Fibroblast of villous mesenchyme (primary cell): ENCODE measurements at regions not wholly inside any gene's neighbourhood (a gene's known extent, or its start where the extent isn't known, plus 50 kb on each side); places are given as distances from the start of the nearest gene placed in this dataset.

ENCODE experiments used
- DNase-seq: peaks from one replicate; pipeline ENCODE4 v3.0.0-alpha.2; 2010; ENCODE audit warnings: low read depth
- H3K4me3 ChIP-seq: 2 replicates; pipeline ENCODE4 v1.5.1; 2011; ENCODE audit warnings: low read depth, mild to moderate bottlenecking, low read length
- TF ChIP-seq, protein P1 (sequence below): IDR thresholded peaks from 2 replicates; pipeline ENCODE4 v1.5.1; 2012; ENCODE audit warnings: low read depth, mild to moderate bottlenecking, low read length; ENCODE audit not compliant: insufficient read depth

DNA sequence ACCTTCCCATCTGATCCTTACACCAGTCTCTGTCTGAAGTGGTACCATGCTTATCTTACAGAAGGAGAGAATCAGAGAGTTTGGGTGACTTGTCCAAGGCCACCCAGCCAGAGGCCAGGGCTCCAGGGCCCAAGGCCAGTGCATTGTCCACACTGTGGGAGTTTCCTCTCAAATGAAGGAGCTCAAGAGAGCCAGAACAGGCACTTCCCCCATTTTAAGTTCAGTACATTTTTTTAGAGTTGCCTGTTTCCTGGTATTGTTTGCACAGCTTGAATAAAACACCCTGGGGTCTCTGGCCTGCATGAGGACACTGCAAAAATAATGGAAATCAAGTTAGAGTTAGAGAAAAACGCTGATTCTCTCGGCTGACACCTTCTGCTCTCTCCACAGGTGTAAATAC lies 284.0 kb downstream of the SQOR start:
- TF ChIP-seq, protein P1, sequence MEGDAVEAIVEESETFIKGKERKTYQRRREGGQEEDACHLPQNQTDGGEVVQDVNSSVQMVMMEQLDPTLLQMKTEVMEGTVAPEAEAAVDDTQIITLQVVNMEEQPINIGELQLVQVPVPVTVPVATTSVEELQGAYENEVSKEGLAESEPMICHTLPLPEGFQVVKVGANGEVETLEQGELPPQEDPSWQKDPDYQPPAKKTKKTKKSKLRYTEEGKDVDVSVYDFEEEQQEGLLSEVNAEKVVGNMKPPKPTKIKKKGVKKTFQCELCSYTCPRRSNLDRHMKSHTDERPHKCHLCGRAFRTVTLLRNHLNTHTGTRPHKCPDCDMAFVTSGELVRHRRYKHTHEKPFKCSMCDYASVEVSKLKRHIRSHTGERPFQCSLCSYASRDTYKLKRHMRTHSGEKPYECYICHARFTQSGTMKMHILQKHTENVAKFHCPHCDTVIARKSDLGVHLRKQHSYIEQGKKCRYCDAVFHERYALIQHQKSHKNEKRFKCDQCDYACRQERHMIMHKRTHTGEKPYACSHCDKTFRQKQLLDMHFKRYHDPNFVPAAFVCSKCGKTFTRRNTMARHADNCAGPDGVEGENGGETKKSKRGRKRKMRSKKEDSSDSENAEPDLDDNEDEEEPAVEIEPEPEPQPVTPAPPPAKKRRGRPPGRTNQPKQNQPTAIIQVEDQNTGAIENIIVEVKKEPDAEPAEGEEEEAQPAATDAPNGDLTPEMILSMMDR, result no peak
- DNase-seq, result no peak
- H3K4me3 ChIP-seq, result no peak overlapping the region

DNA sequence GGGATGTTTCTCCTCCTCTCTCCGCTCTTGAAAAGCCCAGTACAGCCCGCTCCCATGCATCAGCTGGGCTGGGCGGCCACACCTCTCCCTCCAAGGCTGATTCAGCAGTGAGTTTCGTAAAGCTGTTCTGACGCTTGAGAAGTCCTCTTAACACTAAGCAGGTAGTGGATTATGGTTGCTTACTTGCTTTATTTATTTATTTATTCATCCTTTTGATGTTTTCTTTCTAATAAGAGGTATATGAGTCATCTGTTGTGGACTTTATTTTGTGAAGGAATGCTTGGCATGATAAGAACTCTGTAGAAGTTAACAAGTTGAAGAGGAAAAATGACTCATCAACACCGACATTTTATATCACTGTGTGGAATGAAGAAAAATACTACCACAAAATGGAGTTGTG lies 285.0 kb downstream of the SQOR start:
- no peak overlapping the region for H3K4me3 ChIP-seq
- DNase-seq, result peak; percentile 73
- TF ChIP-seq, protein P1, result no peak

DNA sequence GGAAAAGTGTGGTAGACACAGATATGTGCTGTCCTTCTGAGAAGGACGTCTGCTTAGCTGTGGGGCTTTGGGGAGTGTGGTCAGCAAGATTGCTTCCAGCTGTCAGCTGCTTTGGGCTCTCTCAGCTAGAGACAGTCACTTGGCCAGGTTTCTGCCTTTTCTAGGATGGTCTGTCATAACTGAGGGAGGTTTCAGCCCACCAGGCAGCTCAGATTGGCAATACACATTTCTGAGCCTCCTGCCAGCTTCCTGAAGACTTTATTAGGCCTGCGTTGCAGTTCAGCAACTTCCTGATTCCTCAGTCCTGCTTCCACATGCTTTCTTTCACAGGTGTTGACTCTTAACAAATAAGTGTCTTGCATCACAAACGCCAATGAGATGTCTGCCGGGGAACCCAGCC lies 286.5 kb downstream of the SQOR start:
- no peak for DNase-seq

DNA sequence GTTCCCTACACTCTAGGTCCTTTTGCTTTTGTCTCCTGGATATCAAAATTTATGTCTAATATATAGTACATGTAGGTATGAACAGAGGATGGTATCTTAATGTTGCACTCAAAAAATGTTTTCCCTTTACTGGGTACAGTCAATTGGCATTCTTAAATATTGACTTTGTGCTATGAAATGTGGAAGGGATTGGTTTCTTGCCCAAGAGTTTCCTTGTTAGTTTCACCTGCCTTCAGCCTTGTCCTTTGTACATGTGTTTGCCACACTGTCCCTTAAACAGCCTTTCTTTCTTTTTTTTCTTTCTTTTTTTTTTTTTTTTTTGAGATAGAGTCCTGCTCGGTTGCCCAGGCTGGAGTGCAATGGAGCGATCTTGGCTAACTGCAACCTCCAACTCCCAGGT lies 287.1 kb downstream of the SQOR start:
- TF ChIP-seq, protein P1, result no peak
- H3K4me3 ChIP-seq, result no peak overlapping the region
- no peak for DNase-seq

More for the DNA sequence above, 286.5 kb downstream of the SQOR start:
- H3K4me3 ChIP-seq, result no peak overlapping the region
- TF ChIP-seq, protein P1, result no peak

DNA sequence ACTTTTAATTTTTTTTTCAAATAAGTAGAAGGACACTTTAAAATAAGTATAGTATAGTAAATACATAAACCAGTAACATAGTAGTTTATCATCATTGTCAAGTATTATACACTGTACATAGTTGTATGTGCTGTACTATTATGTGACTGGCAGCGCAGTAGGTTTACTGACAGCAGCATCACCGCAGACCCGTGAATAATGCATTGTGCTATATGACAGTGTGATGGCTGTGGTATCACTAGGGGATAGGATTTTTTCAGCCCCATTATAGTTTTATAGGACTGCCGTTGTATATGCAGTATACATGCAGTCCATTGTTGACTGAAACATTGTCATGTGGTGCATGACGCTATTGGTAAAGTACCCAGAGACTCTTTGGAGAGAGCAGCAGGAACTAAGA lies 306.5 kb downstream of the SQOR start:
- DNase-seq, result no peak
- H3K4me3 ChIP-seq, result no peak overlapping the region
- TF ChIP-seq, protein P1, result no peak

DNA sequence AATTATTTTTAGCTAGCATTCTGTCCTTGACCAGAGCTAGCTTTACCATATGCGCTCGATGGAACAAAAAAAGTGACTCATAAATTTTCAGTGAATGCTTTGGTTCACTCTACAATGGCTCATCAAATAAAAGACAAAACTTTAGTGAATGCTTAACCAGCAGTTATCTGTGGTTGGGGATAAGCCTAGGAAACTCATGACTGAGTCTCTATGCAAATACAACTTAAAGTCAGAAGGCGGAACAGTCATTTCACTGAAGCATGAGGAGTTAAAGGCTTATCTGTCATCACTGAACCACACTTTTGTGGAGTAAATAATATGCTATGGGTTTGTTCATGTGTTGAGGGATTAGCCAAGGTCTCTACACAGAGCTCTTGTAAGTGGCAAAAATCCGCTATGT lies 308.4 kb downstream of the SQOR start:
- TF ChIP-seq, protein P1, result no peak
- no peak overlapping the region for H3K4me3 ChIP-seq
- DNase-seq, result no peak

DNA sequence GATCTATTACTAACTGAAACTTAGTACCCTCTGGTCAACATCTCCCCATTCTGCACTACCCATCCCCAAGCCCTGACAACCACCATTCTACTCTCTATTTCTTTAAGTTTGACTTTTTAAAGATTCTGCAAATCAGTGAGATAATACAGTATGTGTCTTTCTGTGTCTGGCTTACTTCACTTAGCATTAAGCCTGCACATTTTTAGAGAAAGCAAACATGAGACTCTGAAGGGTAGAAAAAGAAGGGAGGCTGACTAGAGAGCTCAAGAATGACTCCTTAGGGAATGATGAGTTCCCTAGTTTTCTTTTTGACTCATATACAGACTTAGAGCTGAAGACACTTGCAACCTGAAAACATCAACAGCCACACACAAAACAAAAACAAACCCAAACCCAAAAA lies 311.3 kb downstream of the SQOR start:
- H3K4me3 ChIP-seq, result no peak overlapping the region
- DNase-seq, result no peak
- TF ChIP-seq, protein P1, result no peak
